Activated T-helper 1 cell treated with anti-CD3 and anti-CD28 coated beads, Interleukin-12 subunit alpha, Interleukin-12 subunit beta, Interleukin-2, Interleukin-4 antibody, amounts not matched to agents 30 ng/mL and 10 ng/mL and 1 ng/mL, durations not matched to agents 14 hours and 24 hours and 36 hours (primary cell): ENCODE measurements at regions not wholly inside any gene's neighbourhood (a gene's known extent, or its start where the extent isn't known, plus 50 kb on each side); places are given as distances from the start of the nearest gene placed in this dataset.

ENCODE experiments used
- DNase-seq: peaks from one replicate; pipeline ENCODE4 v3.0.0; 2021; ENCODE audit warnings: low spot score
- H3K27ac Mint-ChIP-seq: one replicate; pipeline ENCODE4 v1.8.0; 2021; ENCODE audit warnings: mild to moderate bottlenecking, mixed read lengths
- H3K27me3 Mint-ChIP-seq: one replicate; pipeline ENCODE4 v1.8.0; 2022; ENCODE audit warnings: mild to moderate bottlenecking, moderate library complexity, mixed read lengths; ENCODE audit not compliant: insufficient read depth
- H3K36me3 Mint-ChIP-seq: one replicate; pipeline ENCODE4 v1.8.0; 2021; ENCODE audit warnings: low read depth, mixed read lengths
- H3K4me1 Mint-ChIP-seq: one replicate; pipeline ENCODE4 v1.8.0; 2021; ENCODE audit warnings: low read depth, mixed read lengths
- H3K4me3 Mint-ChIP-seq: one replicate; pipeline ENCODE4 v1.8.0; 2021; ENCODE audit warnings: mild to moderate bottlenecking, moderate library complexity, mixed read lengths
- H3K9me3 Mint-ChIP-seq: one replicate; pipeline ENCODE4 v1.8.0; 2021; ENCODE audit warnings: mixed read lengths
- intact Hi-C: fragments of 100-400 bp; cut with micrococcal nuclease; formaldehyde crosslinking; loops from one replicate; pipeline ENCODE4 v1.15.1; 2024

DNA sequence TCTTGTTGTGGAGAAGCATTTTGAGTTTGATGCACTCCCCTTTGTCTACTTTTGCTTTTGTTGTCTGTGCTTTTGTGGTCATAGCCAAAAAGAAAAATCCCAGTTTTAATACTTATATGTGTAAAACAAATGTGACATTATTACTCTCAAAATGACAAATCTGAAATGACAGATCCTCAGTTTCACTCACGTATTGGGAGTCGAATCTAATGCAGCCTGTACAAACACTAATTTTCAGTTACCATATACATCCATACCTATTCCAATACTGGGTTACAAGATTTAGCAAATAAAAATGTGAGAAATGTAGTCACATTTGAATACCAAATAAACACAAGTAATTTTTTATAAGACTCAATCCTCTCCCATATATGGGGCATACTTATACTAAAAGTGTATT, 148.2 kb upstream of the ZNF516 start:
- Mint-ChIP-seq H3K4me1 (no peaks in the 10 kb centered on the region), H3K9me3 (no peaks in the 10 kb centered on the region), H3K36me3 (no peaks in the 10 kb centered on the region), H3K27ac (no peak overlapping the region), H3K4me3 (no peak overlapping the region), H3K27me3 (peaks cover 7% of the 10 kb centered on the region)
- DNase-seq, result no peak
- intact Hi-C loops, result no loop called here

DNA sequence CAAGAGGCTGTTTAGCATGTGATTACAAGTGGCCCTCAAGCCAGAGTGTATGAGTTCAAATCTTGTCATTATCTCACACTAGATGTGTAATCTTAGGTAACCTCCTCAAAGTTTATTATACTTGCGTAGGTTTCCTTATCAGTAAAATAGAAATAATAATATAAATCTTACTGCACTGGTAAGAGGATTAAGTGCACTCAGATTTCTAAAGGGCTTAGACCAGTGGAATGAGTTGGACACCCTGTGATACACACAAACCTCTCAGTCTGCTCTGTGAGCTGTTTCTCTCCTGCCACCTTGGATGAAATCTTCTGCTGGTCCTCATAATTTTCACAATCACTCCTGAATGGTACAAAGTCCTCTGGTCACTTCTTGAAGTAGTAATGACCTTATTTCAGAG, 145.4 kb upstream of the ZNF516 start:
- Mint-ChIP-seq H3K4me1 (no peaks in the 10 kb centered on the region), H3K27me3 (peaks cover 6% of the 10 kb centered on the region)
- intact Hi-C loops, result no loop called here

DNA sequence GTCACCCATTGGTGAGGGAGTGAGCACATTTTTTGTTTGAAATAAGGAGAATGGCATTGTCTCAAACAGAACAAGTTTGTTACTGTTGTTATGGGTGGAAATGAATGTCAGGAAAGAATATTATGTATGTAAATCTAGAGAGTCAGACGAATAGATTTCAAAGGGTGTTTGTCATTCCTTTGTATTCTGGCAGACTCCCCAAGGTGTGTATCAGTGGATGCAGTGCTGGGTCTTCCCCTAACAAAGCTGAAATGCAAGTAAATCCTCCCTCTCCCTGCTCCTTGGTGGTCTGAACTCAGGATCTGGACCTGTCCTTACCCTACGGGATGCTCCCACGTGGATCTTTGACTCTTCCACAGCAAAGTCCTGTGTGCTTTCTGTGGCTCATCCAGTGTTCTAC, 139.5 kb upstream of the ZNF516 start:
- no peak overlapping the region for H3K4me3 Mint-ChIP-seq
- peaks cover 19% of the 10 kb centered on the region for H3K27me3 Mint-ChIP-seq
- no peaks in the 10 kb centered on the region for H3K9me3 Mint-ChIP-seq
- no peak for DNase-seq
- intact Hi-C loops, result no loop called here
- no peaks in the 10 kb centered on the region for H3K36me3 Mint-ChIP-seq
- H3K27ac Mint-ChIP-seq, result no peak overlapping the region
- no peaks in the 10 kb centered on the region for H3K4me1 Mint-ChIP-seq

More for the DNA sequence above, 145.4 kb upstream of the ZNF516 start:
- Mint-ChIP-seq H3K27ac (no peak overlapping the region), H3K4me3 (no peak overlapping the region), H3K36me3 (no peaks in the 10 kb centered on the region), H3K9me3 (no peaks in the 10 kb centered on the region)
- DNase-seq, result no peak

DNA sequence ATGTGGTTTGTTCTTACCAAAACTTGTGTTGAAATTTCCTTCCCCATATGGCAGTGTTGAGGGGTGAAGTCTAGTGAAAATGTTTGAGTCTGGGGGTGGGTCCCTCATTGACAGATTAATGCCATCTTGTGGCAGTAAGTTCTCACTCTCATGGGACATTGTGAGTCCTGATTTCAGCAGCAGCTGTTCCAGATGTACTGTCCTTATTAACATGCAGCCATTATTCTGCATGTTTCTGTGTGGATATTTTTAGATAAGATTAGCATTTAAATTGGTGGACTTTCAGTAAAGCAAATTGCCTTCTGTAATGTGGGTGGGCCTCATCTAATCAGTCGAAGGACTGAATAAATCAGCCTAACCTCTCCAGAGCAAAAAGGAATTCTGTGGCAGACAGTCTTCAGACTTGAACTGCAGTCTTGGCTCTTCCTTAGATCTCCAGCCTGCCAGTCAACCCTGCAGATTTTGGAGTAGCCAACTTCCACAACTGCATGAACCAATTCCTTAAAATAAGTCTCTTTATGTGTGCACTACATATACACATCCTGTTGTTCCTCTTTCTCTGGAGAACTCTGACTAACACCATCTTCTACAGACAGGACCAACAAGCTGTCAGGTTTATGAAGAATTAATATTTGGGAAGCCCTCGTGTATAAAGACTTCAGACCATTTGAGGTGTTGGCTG, 138.7 kb upstream of the ZNF516 start:
- H3K4me3 Mint-ChIP-seq, result no peak overlapping the region
- no peaks in the 10 kb centered on the region for H3K4me1 Mint-ChIP-seq
- no peak for DNase-seq
- no peaks in the 10 kb centered on the region for H3K36me3 Mint-ChIP-seq
- no peak overlapping the region for H3K27ac Mint-ChIP-seq
- intact Hi-C loops, result no loop called here
- peaks cover 19% of the 10 kb centered on the region for H3K27me3 Mint-ChIP-seq
- no peaks in the 10 kb centered on the region for H3K9me3 Mint-ChIP-seq

DNA sequence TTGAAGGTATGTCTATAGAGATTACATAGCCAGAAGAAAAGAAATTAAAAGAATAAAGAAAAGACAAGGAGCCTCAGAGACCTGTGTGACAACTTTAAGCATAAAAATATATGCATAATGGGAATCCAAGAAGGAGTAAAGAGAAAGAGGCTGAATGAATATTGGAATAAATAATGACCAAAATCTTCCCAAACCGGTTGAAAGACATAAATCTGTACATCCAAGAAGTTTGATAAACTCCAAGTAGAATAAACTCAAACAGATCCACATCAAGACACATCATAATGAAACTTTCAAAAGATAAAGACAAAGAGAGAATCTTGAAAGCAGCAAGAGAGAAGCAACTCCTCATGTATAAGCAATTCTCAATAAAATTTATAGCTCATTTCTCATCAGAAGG, 132.4 kb upstream of the ZNF516 start:
- H3K27ac Mint-ChIP-seq, result no peak overlapping the region
- H3K36me3 Mint-ChIP-seq, result no peaks in the 10 kb centered on the region
- H3K9me3 Mint-ChIP-seq, result no peaks in the 10 kb centered on the region
- peaks cover 21% of the 10 kb centered on the region for H3K27me3 Mint-ChIP-seq
- intact Hi-C loops, result no loop called here
- no peak for DNase-seq
- H3K4me3 Mint-ChIP-seq, result no peak overlapping the region
- no peaks in the 10 kb centered on the region for H3K4me1 Mint-ChIP-seq

DNA sequence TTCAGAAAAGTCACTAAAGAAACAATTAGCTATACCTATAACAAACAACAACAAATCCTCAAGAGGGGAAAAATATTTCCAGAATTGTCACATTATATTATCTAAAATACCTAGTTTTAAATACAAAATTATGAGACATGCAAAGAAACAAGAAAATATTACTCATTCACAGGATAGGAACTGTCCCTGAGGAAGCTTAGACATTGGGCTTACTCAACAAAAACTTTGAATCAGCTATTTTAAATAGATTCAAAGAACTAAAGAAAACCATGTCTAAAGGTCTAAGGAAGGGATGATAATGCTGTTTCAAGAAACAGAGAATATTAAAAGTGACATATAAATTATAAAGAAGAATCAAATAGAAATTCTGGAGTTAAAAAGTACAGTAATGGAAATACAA, 131.9 kb upstream of the ZNF516 start:
- intact Hi-C loops, result no loop called here
- peaks cover 22% of the 10 kb centered on the region for H3K27me3 Mint-ChIP-seq
- no peak overlapping the region for H3K27ac Mint-ChIP-seq
- no peak overlapping the region for H3K4me3 Mint-ChIP-seq
- no peaks in the 10 kb centered on the region for H3K4me1 Mint-ChIP-seq
- H3K9me3 Mint-ChIP-seq, result no peaks in the 10 kb centered on the region
- no peaks in the 10 kb centered on the region for H3K36me3 Mint-ChIP-seq
- DNase-seq, result no peak

DNA sequence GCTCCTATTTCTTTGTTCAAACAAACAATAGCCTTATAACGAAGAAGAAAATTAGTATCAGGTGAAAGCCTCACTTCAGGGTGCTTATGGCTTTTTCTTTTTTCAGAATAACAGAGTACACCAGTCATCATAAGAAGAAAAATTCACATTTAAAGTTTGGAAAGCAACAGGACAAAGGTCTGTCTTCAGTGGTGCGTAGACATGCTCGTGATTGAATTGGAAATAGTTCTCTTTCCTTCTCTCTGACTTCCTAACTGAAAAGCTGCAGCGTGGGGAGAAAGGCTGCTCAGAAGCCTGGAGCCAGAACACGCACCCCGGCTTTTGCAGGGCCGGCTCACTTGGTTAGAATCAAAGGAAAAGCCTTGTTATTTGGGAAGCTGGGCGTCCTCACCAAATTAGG, 127.6 kb upstream of the ZNF516 start:
- intact Hi-C loops, result no loop called here
- Mint-ChIP-seq H3K4me3 (no peak overlapping the region), H3K4me1 (peaks cover 12% of the 10 kb centered on the region), H3K27ac (no peak overlapping the region), H3K27me3 (peaks cover 29% of the 10 kb centered on the region), H3K9me3 (no peaks in the 10 kb centered on the region), H3K36me3 (no peaks in the 10 kb centered on the region)
- no peak for DNase-seq

DNA sequence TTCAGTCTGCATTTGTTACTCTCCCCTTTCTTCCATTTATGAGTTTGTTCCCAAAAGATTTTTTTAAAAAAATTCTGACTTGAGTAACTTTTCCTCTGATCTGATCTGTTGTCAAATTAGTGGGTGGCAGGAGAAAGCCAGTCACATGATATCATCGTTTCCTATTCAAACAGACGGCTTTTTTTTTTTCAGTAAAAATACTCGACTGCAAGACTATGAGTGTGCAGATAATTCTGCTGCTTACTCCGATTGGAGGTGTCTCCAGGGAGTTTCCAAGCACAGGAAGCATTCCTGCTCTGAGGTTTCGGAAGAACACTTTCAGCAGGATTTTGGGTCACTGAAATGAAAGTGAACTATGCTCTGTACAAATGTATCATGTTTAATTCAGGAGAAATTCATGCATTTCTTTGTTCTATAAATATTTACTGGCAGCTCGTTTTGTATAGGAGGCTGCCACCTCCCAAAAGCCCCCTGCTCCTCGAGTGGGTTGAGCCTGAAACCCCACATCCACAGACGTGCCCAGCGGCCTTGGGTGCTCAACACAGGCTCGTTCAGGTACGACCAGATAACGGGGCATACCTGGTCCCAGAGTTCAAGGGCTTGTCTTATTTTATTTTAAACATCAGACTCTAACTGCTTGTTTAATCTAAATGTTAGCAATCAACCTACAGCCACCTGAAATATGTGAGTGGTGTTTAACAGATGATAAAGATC, 126.9 kb upstream of the ZNF516 start:
- H3K9me3 Mint-ChIP-seq, result no peaks in the 10 kb centered on the region

DNA sequence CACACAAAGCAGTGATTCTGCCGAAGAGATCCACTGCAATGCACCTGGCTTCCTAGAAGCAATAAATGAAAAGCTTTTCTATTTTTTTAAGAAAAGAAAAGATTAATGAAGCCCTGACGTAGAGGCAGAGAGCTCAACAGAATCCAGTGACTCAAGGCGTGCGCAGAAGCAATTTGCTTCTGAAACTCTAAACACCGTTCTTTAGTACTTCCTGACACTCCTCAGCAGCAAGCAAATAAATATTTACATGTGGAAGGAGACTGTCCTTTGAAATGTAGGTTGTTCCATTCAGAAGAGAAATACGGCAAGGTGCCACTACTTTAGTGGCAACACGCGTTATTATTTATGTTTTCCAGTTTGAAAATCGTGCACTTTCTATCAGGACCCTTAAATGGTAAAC, 126.2 kb upstream of the ZNF516 start:
- H3K27me3 Mint-ChIP-seq, result peaks cover 25% of the 10 kb centered on the region
- H3K4me1 Mint-ChIP-seq, result peaks cover 12% of the 10 kb centered on the region
- no peak overlapping the region for H3K4me3 Mint-ChIP-seq
- DNase-seq, result no peak
- intact Hi-C loops, result no loop called here
- H3K27ac Mint-ChIP-seq, result no peak overlapping the region
- H3K36me3 Mint-ChIP-seq, result no peaks in the 10 kb centered on the region
- no peaks in the 10 kb centered on the region for H3K9me3 Mint-ChIP-seq

More for the DNA sequence above, 126.9 kb upstream of the ZNF516 start:
- H3K4me1 Mint-ChIP-seq, result peaks cover 12% of the 10 kb centered on the region
- no peaks in the 10 kb centered on the region for H3K36me3 Mint-ChIP-seq
- no peak for DNase-seq
- H3K27me3 Mint-ChIP-seq, result peaks cover 27% of the 10 kb centered on the region
- intact Hi-C loops, result no loop called here
- H3K4me3 Mint-ChIP-seq, result no peak overlapping the region
- H3K27ac Mint-ChIP-seq, result no peak overlapping the region

DNA sequence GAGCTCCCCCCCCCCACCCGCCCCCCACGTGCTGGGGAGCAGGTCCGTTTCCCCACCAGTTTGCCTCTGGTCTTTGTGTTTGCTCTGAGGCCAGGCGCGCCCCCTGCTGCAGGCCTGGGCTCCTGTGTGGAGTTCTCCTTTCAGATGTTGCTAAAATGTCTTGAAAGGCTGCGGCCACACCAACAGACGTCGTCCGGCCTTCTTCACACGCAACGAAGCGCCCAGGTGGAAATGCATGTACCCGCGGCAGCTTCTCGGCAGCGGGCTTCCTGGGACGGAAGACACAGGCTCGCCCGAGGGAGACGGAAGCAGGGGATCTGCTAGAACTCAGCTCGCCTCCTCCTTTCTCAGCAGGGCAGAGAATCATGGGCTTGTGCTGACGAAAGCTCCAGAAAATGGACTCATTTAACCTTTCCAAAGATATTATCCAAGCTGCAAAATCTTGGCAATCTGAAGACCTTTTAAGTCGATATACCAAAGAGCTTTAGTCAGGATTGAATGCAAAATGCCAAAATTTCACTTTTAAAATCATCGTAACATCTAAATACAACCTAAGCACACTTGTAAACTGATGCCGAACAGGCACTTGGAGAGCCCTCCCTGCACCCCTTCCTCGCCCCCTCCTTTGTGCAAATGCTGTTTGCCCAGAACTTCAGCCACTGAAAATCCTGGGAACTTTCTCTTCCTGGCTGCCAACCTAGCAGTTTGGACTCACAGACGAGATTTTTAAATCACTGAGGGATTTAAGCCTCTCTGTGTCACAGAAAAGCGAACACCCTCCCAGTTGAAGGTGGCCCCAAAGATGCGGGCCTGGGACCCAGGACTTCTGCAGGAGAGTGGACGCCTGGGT, 125.5 kb upstream of the ZNF516 start:
- H3K27ac Mint-ChIP-seq, result no peak overlapping the region
- H3K27me3 Mint-ChIP-seq, result peaks cover 23% of the 10 kb centered on the region
- intact Hi-C loops, result loop anchor here (1.0 kb wide), 1 partner anchor 221 kb away; no protein-coding TSS in a partner anchor
- peaks cover 12% of the 10 kb centered on the region for H3K4me1 Mint-ChIP-seq
- no peaks in the 10 kb centered on the region for H3K36me3 Mint-ChIP-seq
- H3K9me3 Mint-ChIP-seq, result no peaks in the 10 kb centered on the region
- no peak overlapping the region for H3K4me3 Mint-ChIP-seq
- DNase-seq, result no peak

DNA sequence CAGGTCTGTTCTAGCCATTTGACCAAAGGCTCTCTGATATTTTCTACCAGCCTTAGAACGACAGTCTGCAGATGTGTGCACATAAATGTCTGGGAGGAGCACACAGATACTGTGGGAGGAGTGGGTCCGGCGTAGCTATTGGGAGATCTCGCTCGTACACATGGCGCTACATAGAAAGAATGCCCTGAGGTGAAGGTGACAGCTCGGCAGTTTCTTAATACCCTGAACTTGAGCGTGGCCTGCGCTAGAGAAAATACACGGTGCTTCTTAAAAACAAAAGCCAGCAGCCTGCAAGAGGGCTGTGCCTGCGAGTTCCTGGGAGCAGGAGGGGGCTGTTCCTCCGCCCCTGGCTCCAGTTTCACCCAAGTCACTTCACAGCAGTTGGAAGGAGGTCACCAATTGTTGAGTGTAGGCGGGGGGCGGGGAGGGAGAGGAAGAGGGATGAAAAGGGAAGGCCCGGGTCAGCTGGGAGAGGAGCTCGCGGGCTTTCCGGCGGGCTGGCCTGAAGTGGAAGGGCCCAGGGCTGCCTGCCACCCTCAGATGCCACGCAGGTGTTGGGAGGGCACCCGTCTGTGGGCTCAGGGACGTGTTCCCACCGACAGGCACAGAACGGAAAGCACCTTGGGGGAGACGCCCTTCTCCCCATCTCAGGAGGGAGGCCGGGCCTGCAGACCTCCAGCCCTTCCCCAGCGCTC, 124.7 kb upstream of the ZNF516 start:
- no peak overlapping the region for H3K4me3 Mint-ChIP-seq
- H3K36me3 Mint-ChIP-seq, result no peaks in the 10 kb centered on the region

DNA sequence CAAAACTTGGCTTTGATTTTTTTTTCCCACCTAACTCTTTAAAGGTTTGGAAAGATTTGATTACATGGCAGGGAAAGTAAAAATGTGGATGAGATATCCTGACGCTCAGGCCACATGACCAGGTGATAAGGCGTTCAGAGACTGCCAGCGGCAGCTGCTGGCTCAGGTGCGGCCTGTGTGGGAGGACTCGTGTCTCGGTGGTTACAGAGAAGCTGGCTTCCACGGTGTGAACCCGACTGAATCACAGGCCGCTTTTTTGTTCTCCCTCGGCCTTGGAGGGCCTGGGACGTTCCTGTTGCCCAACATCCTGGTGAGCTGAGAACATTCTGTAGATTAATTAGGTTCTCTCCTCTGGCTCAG, 124.2 kb upstream of the ZNF516 start:
- intact Hi-C loops, result no loop called here
- Mint-ChIP-seq H3K9me3 (no peaks in the 10 kb centered on the region), H3K4me1 (peaks cover 12% of the 10 kb centered on the region), H3K36me3 (no peaks in the 10 kb centered on the region), H3K27ac (no peak overlapping the region), H3K27me3 (peaks cover 23% of the 10 kb centered on the region), H3K4me3 (no peak overlapping the region)
- no peak for DNase-seq

More for the DNA sequence above, 124.7 kb upstream of the ZNF516 start:
- Mint-ChIP-seq H3K27ac (no peak overlapping the region), H3K27me3 (peaks cover 23% of the 10 kb centered on the region), H3K4me1 (peaks cover 12% of the 10 kb centered on the region), H3K9me3 (no peaks in the 10 kb centered on the region)
- DNase-seq, result no peak
- intact Hi-C loops, result loop anchor here (1.0 kb wide), 1 partner anchor 220 kb away; no protein-coding TSS in a partner anchor
